ENCODE measurements at regions not wholly inside any gene's neighbourhood (a gene's known extent, or its start where the extent isn't known, plus 50 kb on each side); places are given as distances from the start of the nearest gene placed in this dataset.

DNA sequence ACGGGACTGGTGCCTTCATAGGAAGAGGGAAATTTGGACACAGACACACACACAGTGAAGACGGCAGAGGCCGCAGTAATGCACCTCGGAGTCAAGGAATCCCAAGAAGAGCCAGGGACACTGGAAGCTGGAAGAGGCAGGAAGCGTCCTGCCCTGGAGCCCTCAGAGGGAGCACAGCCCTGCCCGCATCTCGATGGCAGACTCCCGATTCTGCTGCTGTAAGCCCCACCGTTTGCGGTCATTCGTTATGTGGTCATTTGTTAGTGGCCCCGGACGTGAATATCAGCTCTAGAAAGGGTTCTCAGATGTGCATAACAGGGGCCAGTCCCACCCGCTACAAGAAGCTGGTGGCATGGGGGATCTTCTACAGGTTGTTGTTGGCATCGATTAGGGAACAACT lies 316.6 kb downstream of the FOXL1 start:
- H3K9me3 Mint-ChIP-seq (ENCODE audit: low read depth): no peaks in the 10 kb centered on the region
- no peak for DNase-seq (ENCODE audit: low spot score)

DNA sequence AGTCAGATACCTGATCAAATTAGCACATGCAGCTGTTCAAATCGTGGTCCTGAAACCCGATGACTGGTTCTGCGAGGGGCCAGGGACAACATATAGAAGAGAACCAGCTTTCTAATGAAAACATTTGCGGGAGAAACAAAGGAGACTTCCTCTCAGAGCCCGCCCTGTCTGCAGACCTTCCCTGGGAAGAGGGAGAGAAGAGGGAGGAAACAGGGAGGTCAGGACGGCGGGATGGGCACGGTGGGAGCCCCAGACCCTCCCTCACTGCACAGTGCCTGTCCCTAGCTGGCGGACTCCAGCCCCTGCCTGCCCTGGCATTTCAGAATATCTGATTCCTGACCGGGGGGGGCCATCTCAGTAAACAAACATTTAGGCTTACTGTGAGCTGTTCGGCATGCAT lies 317.3 kb downstream of the FOXL1 start:
- no peak overlapping the region for H3K27ac Mint-ChIP-seq (ENCODE audit: unreplicated experiment)
- no peaks in the 10 kb centered on the region for H3K36me3 Mint-ChIP-seq (ENCODE audit: low read depth)
- no peaks in the 10 kb centered on the region for H3K27me3 Mint-ChIP-seq (ENCODE audit: low read depth)
- no peaks in the 10 kb centered on the region for H3K9me3 Mint-ChIP-seq (ENCODE audit: low read depth)
- peaks cover 34% of the 10 kb centered on the region for H3K4me1 Mint-ChIP-seq (ENCODE audit: low read depth)
- H3K4me3 Mint-ChIP-seq (ENCODE audit: unreplicated experiment): no peak overlapping the region
- DNase-seq (ENCODE audit: low spot score): no peak
- TF ChIP-seq, protein P1, sequence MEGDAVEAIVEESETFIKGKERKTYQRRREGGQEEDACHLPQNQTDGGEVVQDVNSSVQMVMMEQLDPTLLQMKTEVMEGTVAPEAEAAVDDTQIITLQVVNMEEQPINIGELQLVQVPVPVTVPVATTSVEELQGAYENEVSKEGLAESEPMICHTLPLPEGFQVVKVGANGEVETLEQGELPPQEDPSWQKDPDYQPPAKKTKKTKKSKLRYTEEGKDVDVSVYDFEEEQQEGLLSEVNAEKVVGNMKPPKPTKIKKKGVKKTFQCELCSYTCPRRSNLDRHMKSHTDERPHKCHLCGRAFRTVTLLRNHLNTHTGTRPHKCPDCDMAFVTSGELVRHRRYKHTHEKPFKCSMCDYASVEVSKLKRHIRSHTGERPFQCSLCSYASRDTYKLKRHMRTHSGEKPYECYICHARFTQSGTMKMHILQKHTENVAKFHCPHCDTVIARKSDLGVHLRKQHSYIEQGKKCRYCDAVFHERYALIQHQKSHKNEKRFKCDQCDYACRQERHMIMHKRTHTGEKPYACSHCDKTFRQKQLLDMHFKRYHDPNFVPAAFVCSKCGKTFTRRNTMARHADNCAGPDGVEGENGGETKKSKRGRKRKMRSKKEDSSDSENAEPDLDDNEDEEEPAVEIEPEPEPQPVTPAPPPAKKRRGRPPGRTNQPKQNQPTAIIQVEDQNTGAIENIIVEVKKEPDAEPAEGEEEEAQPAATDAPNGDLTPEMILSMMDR (IDR thresholded peaks at IDR 0.05): no peak

More for the DNA sequence above, 316.6 kb downstream of the FOXL1 start:
- no peaks in the 10 kb centered on the region for H3K27me3 Mint-ChIP-seq (ENCODE audit: low read depth)
- TF ChIP-seq, protein P1 (IDR thresholded peaks at IDR 0.05): no peak
- H3K36me3 Mint-ChIP-seq (ENCODE audit: low read depth): no peaks in the 10 kb centered on the region
- no peak overlapping the region for H3K4me3 Mint-ChIP-seq (ENCODE audit: unreplicated experiment)
- H3K27ac Mint-ChIP-seq (ENCODE audit: unreplicated experiment): no peak overlapping the region
- peaks cover 31% of the 10 kb centered on the region for H3K4me1 Mint-ChIP-seq (ENCODE audit: low read depth)

DNA sequence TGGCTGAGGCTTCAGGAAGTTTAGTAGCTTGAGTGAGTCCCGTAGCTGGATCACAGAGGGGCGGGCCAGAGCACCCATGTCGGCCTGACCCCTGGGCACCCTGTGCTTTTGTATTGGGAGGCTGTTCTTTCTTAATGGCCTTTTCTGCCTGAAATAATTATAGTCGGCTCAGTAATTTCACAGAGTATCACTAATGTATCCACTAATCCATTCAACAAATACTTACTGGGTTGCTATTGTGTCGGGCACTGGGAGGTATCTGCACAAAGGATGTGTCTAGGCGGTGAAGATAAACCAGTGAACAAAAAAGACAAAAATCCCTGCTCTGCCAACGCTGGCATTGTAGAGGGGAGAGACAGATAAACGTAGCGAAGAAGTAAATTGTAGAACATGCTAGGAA lies 318.6 kb downstream of the FOXL1 start:
- H3K27me3 Mint-ChIP-seq (ENCODE audit: low read depth): no peaks in the 10 kb centered on the region
- TF ChIP-seq, protein P1 (IDR thresholded peaks at IDR 0.05): no peak
- peaks cover 46% of the 10 kb centered on the region for H3K4me1 Mint-ChIP-seq (ENCODE audit: low read depth)
- H3K4me3 Mint-ChIP-seq (ENCODE audit: unreplicated experiment): no peak overlapping the region
- no peak for DNase-seq (ENCODE audit: low spot score)
- no peaks in the 10 kb centered on the region for H3K36me3 Mint-ChIP-seq (ENCODE audit: low read depth)
- H3K27ac Mint-ChIP-seq (ENCODE audit: unreplicated experiment): no peak overlapping the region
- H3K9me3 Mint-ChIP-seq (ENCODE audit: low read depth): no peaks in the 10 kb centered on the region

- Mint-ChIP-seq H3K36me3 (ENCODE audit: low read depth) (no peaks in the 10 kb centered on the region), H3K4me3 (ENCODE audit: unreplicated experiment) (no peak overlapping the region), H3K27ac (ENCODE audit: unreplicated experiment) (no peak overlapping the region), H3K4me1 (ENCODE audit: low read depth) (peaks cover 44% of the 10 kb centered on the region), H3K27me3 (ENCODE audit: low read depth) (no peaks in the 10 kb centered on the region), H3K9me3 (ENCODE audit: low read depth) (no peaks in the 10 kb centered on the region)
- no peak for DNase-seq (ENCODE audit: low spot score)
- TF ChIP-seq, protein P1 (IDR thresholded peaks at IDR 0.05): no peak
Observed at GRCh38 chr16:86897486-86897885, 319.1 kb downstream of the FOXL1 start.

- Mint-ChIP-seq H3K4me3 (ENCODE audit: unreplicated experiment) (no peak overlapping the region), H3K27me3 (ENCODE audit: low read depth) (no peaks in the 10 kb centered on the region), H3K36me3 (ENCODE audit: low read depth) (no peaks in the 10 kb centered on the region), H3K9me3 (ENCODE audit: low read depth) (no peaks in the 10 kb centered on the region), H3K4me1 (ENCODE audit: low read depth) (peaks cover 40% of the 10 kb centered on the region), H3K27ac (ENCODE audit: unreplicated experiment) (peak overlapping the region; percentile 71)
- DNase-seq (ENCODE audit: low spot score): no peak
- TF ChIP-seq, protein P1 (IDR thresholded peaks at IDR 0.05): no peak
Observed at GRCh38 chr16:86898386-86898785, 320.0 kb downstream of the FOXL1 start.
